Thoracic aorta (tissue), 2 donors: ENCODE measurements at regions not wholly inside any gene's neighbourhood (a gene's known extent, or its start where the extent isn't known, plus 50 kb on each side); places are given as distances from the start of the nearest gene placed in this dataset.

ENCODE experiments used
- ATAC-seq: fragments of 150-250 bp; one replicate; pipeline ENCODE4 v1.8.0; 2017; ENCODE audit warnings: low read depth; ENCODE audit not compliant: insufficient number of reproducible peaks, low FRiP score
- DNase-seq: peaks from one replicate; pipeline ENCODE4 v3.0.0-alpha.2; 2020; ENCODE audit warnings: low spot score
- H3K27ac ChIP-seq, 2 donors: fragments of 200-600 bp; sonication (generic); 1 replicate in 1 of 2; 2 replicates in 1 of 2; pipeline ENCODE4 v1.5.1; 2016; ENCODE audit warnings: mild to moderate bottlenecking in 2 of 2, moderate library complexity in 2 of 2
- H3K27me3 ChIP-seq: fragments of 200-600 bp; sonication (generic); replicated peaks from 2 replicates; pipeline ENCODE4 v1.6.0; 2016; ENCODE audit warnings: mild to moderate bottlenecking; ENCODE audit not compliant: insufficient read depth
- H3K36me3 ChIP-seq: fragments of 200-600 bp; sonication (generic); one replicate; pipeline ENCODE4 v1.5.1; 2016
- H3K4me1 ChIP-seq, 2 donors: fragments of 200-600 bp; sonication (generic); 1 replicate in 1 of 2; 2 replicates in 1 of 2; pipeline versions ENCODE4 v1.5.1 to v1.6.0; 2016; ENCODE audit warnings: low read depth in 2 of 2, mild to moderate bottlenecking in 1 of 2; ENCODE audit not compliant: control insufficient read depth in 1 of 2
- H3K4me3 ChIP-seq: fragments of 200-600 bp; sonication (generic); 2 replicates; pipeline ENCODE4 v1.5.1; 2016; ENCODE audit warnings: mild to moderate bottlenecking
- H3K9me3 ChIP-seq: fragments of 200-600 bp; sonication (generic); 2 replicates; pipeline ENCODE4 v1.5.1; 2016
- TF ChIP-seq, protein P1 (sequence below): fragments of 200-600 bp; sonication (generic); IDR thresholded peaks from one replicate; pipeline ENCODE4 v1.5.1; 2019; ENCODE audit warnings: antibody characterized with exemption

DNA sequence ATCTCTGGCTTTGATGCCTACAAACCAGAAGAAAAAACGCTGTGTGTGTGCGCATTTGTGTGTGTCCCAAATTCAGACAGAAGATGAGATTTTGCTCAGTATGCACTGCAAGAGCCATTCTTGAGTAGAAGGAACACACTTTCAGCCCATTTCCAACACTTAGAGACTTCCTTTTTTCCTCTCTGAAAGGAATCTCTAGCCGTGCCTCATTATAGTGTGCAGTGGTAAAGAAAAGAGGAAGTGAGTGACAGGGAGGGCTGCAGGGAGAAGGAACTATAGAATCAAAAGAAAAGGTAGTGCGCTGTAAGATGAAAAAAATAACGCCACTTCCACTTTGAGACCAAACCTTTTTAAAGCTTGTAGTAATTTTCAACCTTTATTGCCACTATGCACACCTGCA lies 1400.9 kb upstream of the FLRT2 start:
- H3K4me1 ChIP-seq: peaks cover 0 to 7% of the 10 kb centered on the region in 2 donors
- no peak overlapping the region for H3K27ac ChIP-seq
- H3K4me3 ChIP-seq: no peak overlapping the region
- no peak for DNase-seq
- ATAC-seq: no peak
- H3K36me3 ChIP-seq: no peaks in the 10 kb centered on the region
- TF ChIP-seq, protein P1, sequence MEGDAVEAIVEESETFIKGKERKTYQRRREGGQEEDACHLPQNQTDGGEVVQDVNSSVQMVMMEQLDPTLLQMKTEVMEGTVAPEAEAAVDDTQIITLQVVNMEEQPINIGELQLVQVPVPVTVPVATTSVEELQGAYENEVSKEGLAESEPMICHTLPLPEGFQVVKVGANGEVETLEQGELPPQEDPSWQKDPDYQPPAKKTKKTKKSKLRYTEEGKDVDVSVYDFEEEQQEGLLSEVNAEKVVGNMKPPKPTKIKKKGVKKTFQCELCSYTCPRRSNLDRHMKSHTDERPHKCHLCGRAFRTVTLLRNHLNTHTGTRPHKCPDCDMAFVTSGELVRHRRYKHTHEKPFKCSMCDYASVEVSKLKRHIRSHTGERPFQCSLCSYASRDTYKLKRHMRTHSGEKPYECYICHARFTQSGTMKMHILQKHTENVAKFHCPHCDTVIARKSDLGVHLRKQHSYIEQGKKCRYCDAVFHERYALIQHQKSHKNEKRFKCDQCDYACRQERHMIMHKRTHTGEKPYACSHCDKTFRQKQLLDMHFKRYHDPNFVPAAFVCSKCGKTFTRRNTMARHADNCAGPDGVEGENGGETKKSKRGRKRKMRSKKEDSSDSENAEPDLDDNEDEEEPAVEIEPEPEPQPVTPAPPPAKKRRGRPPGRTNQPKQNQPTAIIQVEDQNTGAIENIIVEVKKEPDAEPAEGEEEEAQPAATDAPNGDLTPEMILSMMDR: no peak
- no peaks in the 10 kb centered on the region for H3K9me3 ChIP-seq
- H3K27me3 ChIP-seq: no peaks in the 10 kb centered on the region

DNA sequence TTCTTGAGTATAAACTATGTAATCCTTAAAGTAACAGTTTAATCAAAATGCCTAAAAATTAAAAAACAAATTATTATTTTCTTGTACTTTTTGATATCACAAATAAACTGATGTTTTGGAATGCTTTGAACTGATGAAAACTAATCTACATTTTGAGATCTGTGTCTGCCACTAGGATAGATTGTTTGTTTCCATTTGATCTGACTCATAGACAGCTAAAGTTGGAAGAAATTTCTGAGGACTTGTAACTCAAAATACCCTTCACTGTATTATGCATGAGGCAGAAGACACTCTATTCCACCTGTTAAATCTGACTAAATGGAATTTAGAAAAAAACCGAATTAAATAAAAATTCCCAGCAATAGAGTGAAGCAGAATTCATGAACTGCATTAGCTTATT lies 1400.0 kb upstream of the FLRT2 start:
- peaks cover 0 to 7% of the 10 kb centered on the region in 2 donors for H3K4me1 ChIP-seq
- H3K27me3 ChIP-seq: no peaks in the 10 kb centered on the region
- DNase-seq (no peak), ATAC-seq (no peak)
- H3K27ac ChIP-seq: no peak overlapping the region
- no peaks in the 10 kb centered on the region for H3K36me3 ChIP-seq
- H3K4me3 ChIP-seq: no peak overlapping the region
- no peaks in the 10 kb centered on the region for H3K9me3 ChIP-seq
- TF ChIP-seq, protein P1: no peak

DNA sequence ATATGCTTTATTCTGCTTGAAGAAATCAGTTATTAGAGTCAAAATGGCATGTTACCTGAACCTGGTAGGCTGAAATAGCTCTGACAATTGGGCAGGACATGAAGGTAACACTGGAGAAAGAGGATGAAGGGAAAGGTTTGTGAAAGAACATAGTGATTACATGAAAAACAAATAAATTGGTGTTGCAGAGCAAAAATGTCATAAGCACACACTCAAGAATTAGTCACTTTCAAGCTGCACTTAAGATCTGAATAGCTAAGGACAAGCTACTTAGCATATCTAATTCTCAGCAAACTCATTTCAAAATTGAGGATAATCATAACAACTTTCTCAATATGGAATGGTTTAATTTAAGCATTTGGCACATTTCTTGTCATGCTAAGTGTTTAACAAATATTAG lies 1398.0 kb upstream of the FLRT2 start:
- Histone ChIP-seq H3K4me3 (no peak overlapping the region), H3K9me3 (no peaks in the 10 kb centered on the region), H3K27ac (no peak overlapping the region), H3K4me1 (peaks cover 0 to 7% of the 10 kb centered on the region in 2 donors), H3K27me3 (no peaks in the 10 kb centered on the region), H3K36me3 (no peaks in the 10 kb centered on the region)
- DNase-seq (no peak), ATAC-seq (no peak)
- TF ChIP-seq, protein P1: no peak

DNA sequence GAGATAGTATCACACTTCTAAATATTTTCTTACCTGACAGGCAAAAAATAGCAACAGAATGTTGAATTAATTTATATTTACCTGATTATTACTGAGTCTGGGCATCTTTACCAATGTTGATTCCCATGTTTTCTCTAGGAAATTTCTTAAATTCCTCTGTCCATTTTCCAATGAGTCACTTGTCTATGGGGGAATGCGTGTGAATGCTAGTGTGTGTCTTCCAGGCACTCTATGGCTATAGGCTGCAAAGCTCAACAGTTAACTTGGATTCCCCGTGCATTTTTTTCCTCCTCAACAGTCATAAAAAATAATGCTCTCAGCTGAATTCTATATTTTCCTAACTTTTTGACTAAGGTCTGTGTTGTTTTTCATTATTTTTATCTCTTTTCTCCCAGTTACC lies 1385.8 kb upstream of the FLRT2 start:
- no peak for DNase-seq
- Histone ChIP-seq H3K4me1 (no peaks in the 10 kb centered on the region), H3K27me3 (no peaks in the 10 kb centered on the region), H3K27ac (no peak overlapping the region), H3K36me3 (no peaks in the 10 kb centered on the region), H3K9me3 (no peaks in the 10 kb centered on the region), H3K4me3 (no peak overlapping the region)
- TF ChIP-seq, protein P1: no peak
- no peak for ATAC-seq

DNA sequence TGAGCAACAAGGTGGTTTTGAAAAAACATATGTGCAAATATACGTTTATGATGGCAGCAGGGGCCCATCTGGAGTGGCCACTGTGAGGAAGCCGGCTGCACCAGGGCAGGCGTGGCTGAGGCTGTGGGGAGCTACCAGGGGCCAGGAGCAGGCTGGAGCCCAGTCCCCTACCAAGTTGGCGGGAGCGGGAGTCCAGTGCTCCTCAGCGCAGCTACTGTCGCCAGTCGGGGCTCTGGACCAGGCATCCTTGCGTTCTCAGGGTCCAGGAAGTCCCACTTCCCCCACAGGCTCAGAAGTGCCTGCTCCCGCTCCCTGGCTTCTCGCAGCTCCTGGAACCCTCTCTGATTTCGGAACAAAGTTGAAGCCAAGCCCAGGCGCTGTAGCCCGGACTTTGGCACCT lies 1377.5 kb upstream of the FLRT2 start:
- Histone ChIP-seq H3K27me3 (no peaks in the 10 kb centered on the region), H3K4me3 (no peak overlapping the region), H3K9me3 (no peaks in the 10 kb centered on the region), H3K36me3 (no peaks in the 10 kb centered on the region), H3K27ac (no peak overlapping the region), H3K4me1 (no peaks in the 10 kb centered on the region)
- TF ChIP-seq, protein P1: no peak
- ATAC-seq (no peak), DNase-seq (no peak)
